ENCODE measurements at regions not wholly inside any gene's neighbourhood (a gene's known extent, or its start where the extent isn't known, plus 50 kb on each side); places are given as distances from the start of the nearest gene placed in this dataset.

- Histone ChIP-seq H3K9me3 (replicated peaks; ENCODE audit: control insufficient read depth, insufficient read depth, low read length) (no peaks in the 10 kb centered on the region), H3K27me3 (ENCODE audit: control insufficient read depth in 2 of 2, insufficient read depth in 2 of 2, low read length in 2 of 2) (no peaks in the 10 kb centered on the region), H2AFZ (ENCODE audit: low read depth, low read length) (no peak overlapping the region), H4K20me1 (replicated peaks; ENCODE audit: control insufficient read depth, extremely low read depth, insufficient read depth, low read length) (no peaks in the 10 kb centered on the region), H3K4me1 (ENCODE audit: control insufficient read depth, extremely low read depth, insufficient read depth, low read length) (peaks cover 29% of the 10 kb centered on the region), H3K9me1 (replicated peaks; ENCODE audit: control insufficient read depth, extremely low read depth, insufficient read depth, low read length) (no peaks in the 10 kb centered on the region), H3K4me2 (ENCODE audit: insufficient read depth, low read length) (peak overlapping the region; percentile 62), H3K36me3 (ENCODE audit: control insufficient read depth in 2 of 2, extremely low read depth in 1 of 2, insufficient read depth in 2 of 2, low read length in 2 of 2) (no peaks in the 10 kb centered on the region), H3K9ac (replicated peaks; ENCODE audit: extremely low read depth, insufficient read depth, low read length) (peak overlapping the region; percentile 53), H3K79me2 (ENCODE audit: control insufficient read depth, insufficient read depth, low read length) (no peaks in the 10 kb centered on the region), H3K4me3 (replicated peaks in 1 of 3; ENCODE audit: insufficient read depth in 1 of 3, low read depth in 1 of 3, low read length in 3 of 3) (no peak overlapping the region), H3K27ac (ENCODE audit: insufficient read depth, low read depth, low read length) (peak overlapping the region; percentile 99)
- dilution Hi-C loops (cut with MboI; ENCODE audit: extremely low pct_ligation_motif_present, low sequenced_read_pairs), result no loop called here
- no TSS peak for BruUV-seq (replicated peaks)
- ChIA-PET CTCF (interaction anchor here (1.0 to 3.3 kb wide), 6 partner anchors 16 to 280 kb away, joined by 4 to 21 read pairs (median 7); partner anchors contain the start of gene TMEM200A), POLR2A (interaction anchor here (0.5 to 1.5 kb wide), 2 partner anchors 14 to 78 kb away, joined by 3 to 4 read pairs; no protein-coding TSS in a partner anchor)
- intact Hi-C loops (cut with micrococcal nuclease), result loop anchor here (1.0 to 5.0 kb wide), 7 partner anchors 24 to 595 kb away; partner anchors contain the start of gene EPB41L2
- FAIRE-seq (peak; percentile 93), DNase-seq (ENCODE audit: low read depth, low spot score) (peak; percentile 98)
- TF ChIP-seq GATA2 (IDR thresholded peaks at IDR 0.05; ENCODE audit: insufficient read depth, insufficient read length, low read depth, low read length) (peak; percentile 100), POLR2A (IDR thresholded peaks at IDR 0.05; ENCODE audit: low read depth, low read length) (peak; percentile 50), MYC (IDR thresholded peaks at IDR 0.05; ENCODE audit: low read depth, low read length) (no peak), JUN (IDR thresholded peaks at IDR 0.05; ENCODE audit: borderline replicate concordance, insufficient read depth, insufficient read length, low read depth) (peak; percentile 100), EZH2 (IDR thresholded peaks at IDR 0.05; ENCODE audit: borderline replicate concordance, low read depth, low read length, severe bottlenecking) (no peak), POLR2AphosphoS5 (IDR thresholded peaks at IDR 0.05; ENCODE audit: insufficient read depth, low read depth, low read length) (peak; percentile 95), CTCF (IDR thresholded peaks at IDR 0.05; ENCODE audit: extremely low read depth in 1 of 2, insufficient read depth in 1 of 2, low read depth in 1 of 2, low read length in 2 of 2) (no peak), MAX (IDR thresholded peaks at IDR 0.05; ENCODE audit: insufficient read depth, insufficient read length) (no peak), FOS (IDR thresholded peaks at IDR 0.05; ENCODE audit: borderline replicate concordance, insufficient read depth, low read length) (peak; percentile 100)
Observed at GRCh38 chr6:130602151-130602770, 224.9 kb upstream of the SMLR1 start.

Measured in endothelial cell of umbilical vein (primary cell).